ENCODE measurements at regions not wholly inside any gene's neighbourhood (a gene's known extent, or its start where the extent isn't known, plus 50 kb on each side); places are given as distances from the start of the nearest gene placed in this dataset.
"Not testable (repeated sequence)": the region's sequence is repeated elsewhere in the genome, so short reads cannot be mapped to it uniquely, and the experiment has no call there.

GRCh38 chr6:26275663-26276062, 89.3 kb upstream of the BTN3A2 start:
- DNase-seq (ENCODE audit: insufficient read length, low spot score) (no peak), FAIRE-seq (no peak)
- TF ChIP-seq TAF1 (IDR thresholded peaks at IDR 0.05; ENCODE audit: low read depth, low read length) (no peak), SPI1 (IDR thresholded peaks at IDR 0.05; ENCODE audit: low read depth, low read length) (no peak), POLR2AphosphoS5 (IDR thresholded peaks at IDR 0.05; ENCODE audit: low read depth, low read length) (no peak), PAX5 (IDR thresholded peaks at IDR 0.05; ENCODE audit: insufficient read depth, low read length, severe bottlenecking) (no peak), POU2F2 (IDR thresholded peaks at IDR 0.05; ENCODE audit: low read depth, low read length) (no peak), POLR2A (IDR thresholded peaks at IDR 0.05; ENCODE audit: low read depth, low read length) (no peak)

GRCh38 chr6:26276841-26277648, 88.0 kb upstream of the BTN3A2 start:
- FAIRE-seq (no peak), DNase-seq (ENCODE audit: insufficient read length, low spot score) (no peak)
- TF ChIP-seq TAF1 (IDR thresholded peaks at IDR 0.05; ENCODE audit: low read depth, low read length): no peak

- DNase-seq (ENCODE audit: insufficient read length, low spot score): no peak
- no peak for FAIRE-seq
- no peak for TF ChIP-seq POLR2A (IDR thresholded peaks at IDR 0.05; ENCODE audit: low read depth, low read length)
- no peak for TF ChIP-seq POLR2AphosphoS5 (IDR thresholded peaks at IDR 0.05; ENCODE audit: low read depth, low read length)
Measured at GRCh38 chr6:26278536-26278935, 86.5 kb upstream of the BTN3A2 start.

- not testable (repeated sequence) for DNase-seq (ENCODE audit: insufficient read length, low spot score); FAIRE-seq
Measured at GRCh38 chr6:26279371-26279770, 85.6 kb upstream of the BTN3A2 start.

GRCh38 chr6:26280407-26280806, 84.6 kb upstream of the BTN3A2 start:
- DNase-seq (ENCODE audit: insufficient read length, low spot score) (no peak), FAIRE-seq (no peak)
- TF ChIP-seq SPI1 (IDR thresholded peaks at IDR 0.05; ENCODE audit: low read depth, low read length) (no peak), PAX5 (IDR thresholded peaks at IDR 0.05; ENCODE audit: insufficient read depth, low read length, severe bottlenecking) (no peak), TAF1 (IDR thresholded peaks at IDR 0.05; ENCODE audit: low read depth, low read length) (no peak), POLR2A (IDR thresholded peaks at IDR 0.05; ENCODE audit: low read depth, low read length) (no peak), POU2F2 (IDR thresholded peaks at IDR 0.05; ENCODE audit: low read depth, low read length) (no peak), POLR2AphosphoS5 (IDR thresholded peaks at IDR 0.05; ENCODE audit: low read depth, low read length) (no peak)

- TF ChIP-seq TAF1 (IDR thresholded peaks at IDR 0.05; ENCODE audit: low read depth, low read length) (peak; percentile 58), POLR2AphosphoS5 (IDR thresholded peaks at IDR 0.05; ENCODE audit: low read depth, low read length) (no peak), POU2F2 (IDR thresholded peaks at IDR 0.05; ENCODE audit: low read depth, low read length) (no peak)
- DNase-seq (ENCODE audit: insufficient read length, low spot score): no peak
- no peak for FAIRE-seq
Measured at GRCh38 chr6:26284537-26285142, 80.4 kb upstream of the BTN3A2 start.

- DNase-seq (ENCODE audit: insufficient read length, low spot score) (no peak), FAIRE-seq (peak; percentile 97)
- TF ChIP-seq TAF1 (IDR thresholded peaks at IDR 0.05; ENCODE audit: low read depth, low read length) (peak; percentile 69), POLR2A (IDR thresholded peaks at IDR 0.05; ENCODE audit: low read depth, low read length) (peak; percentile 99), SPI1 (IDR thresholded peaks at IDR 0.05; ENCODE audit: low read depth, low read length) (no peak), PAX5 (IDR thresholded peaks at IDR 0.05; ENCODE audit: insufficient read depth, low read length, severe bottlenecking) (peak; percentile 84), POU2F2 (IDR thresholded peaks at IDR 0.05; ENCODE audit: low read depth, low read length) (peak; percentile 92), POLR2AphosphoS5 (IDR thresholded peaks at IDR 0.05; ENCODE audit: low read depth, low read length) (peak; percentile 98)
Measured at GRCh38 chr6:26285143-26286134, 79.6 kb upstream of the BTN3A2 start.

GRCh38 chr6:26286168-26286877, 78.7 kb upstream of the BTN3A2 start:
- FAIRE-seq (peak; percentile 13), DNase-seq (ENCODE audit: insufficient read length, low spot score) (no peak)

GRCh38 chr6:26288155-26288554, 76.8 kb upstream of the BTN3A2 start:
- no peak for DNase-seq (ENCODE audit: insufficient read length, low spot score)
- FAIRE-seq: no peak
- TF ChIP-seq SPI1 (IDR thresholded peaks at IDR 0.05; ENCODE audit: low read depth, low read length) (no peak), POLR2AphosphoS5 (IDR thresholded peaks at IDR 0.05; ENCODE audit: low read depth, low read length) (no peak), POU2F2 (IDR thresholded peaks at IDR 0.05; ENCODE audit: low read depth, low read length) (no peak), POLR2A (IDR thresholded peaks at IDR 0.05; ENCODE audit: low read depth, low read length) (no peak), TAF1 (IDR thresholded peaks at IDR 0.05; ENCODE audit: low read depth, low read length) (no peak), PAX5 (IDR thresholded peaks at IDR 0.05; ENCODE audit: insufficient read depth, low read length, severe bottlenecking) (no peak)

More at GRCh38 chr6:26286168-26286877, 78.7 kb upstream of the BTN3A2 start:
- TF ChIP-seq POU2F2 (IDR thresholded peaks at IDR 0.05; ENCODE audit: low read depth, low read length) (peak; percentile 57; the same call in 1 of the 2 replicates), PAX5 (IDR thresholded peaks at IDR 0.05; ENCODE audit: insufficient read depth, low read length, severe bottlenecking) (no peak), SPI1 (IDR thresholded peaks at IDR 0.05; ENCODE audit: low read depth, low read length) (0 out of 2 replicates have a peak, but pooled peaks have one; percentile 19), POLR2AphosphoS5 (IDR thresholded peaks at IDR 0.05; ENCODE audit: low read depth, low read length) (no peak), POLR2A (IDR thresholded peaks at IDR 0.05; ENCODE audit: low read depth, low read length) (no peak), TAF1 (IDR thresholded peaks at IDR 0.05; ENCODE audit: low read depth, low read length) (no peak)

Data from GM12891 (cell line).